RWPE2 (cell line): ENCODE measurements at regions not wholly inside any gene's neighbourhood (a gene's known extent, or its start where the extent isn't known, plus 50 kb on each side); places are given as distances from the start of the nearest gene placed in this dataset.

Experiments used
- ATAC-seq: fragments of 200-7000 bp; cut with Tn5 transposase; 3 replicates; pipeline ENCODE4 v1.9.1; 2021; ENCODE audit warnings: low read depth
- DNase-seq: peaks from one replicate; pipeline ENCODE4 v3.0.0-alpha.2; 2020; ENCODE audit warnings: low spot score
- H3K27ac ChIP-seq: fragments of 450-650 bp; 2 replicates; pipeline ENCODE4 v1.5.1; 2017; ENCODE audit warnings: mild to moderate bottlenecking; ENCODE audit not compliant: poor library complexity, severe bottlenecking
- H3K27me3 ChIP-seq: fragments of 250-450 bp; sonication (Bioruptor Pico); 2 replicates; pipeline ENCODE4 v1.5.1; 2021; ENCODE audit warnings: mild to moderate bottlenecking, moderate library complexity; ENCODE audit not compliant: insufficient read depth, poor library complexity, severe bottlenecking
- H3K36me3 ChIP-seq: fragments of 250-450 bp; sonication (Bioruptor Pico); 2 replicates; pipeline ENCODE4 v1.5.1; 2020; ENCODE audit warnings: low read depth, mild to moderate bottlenecking, moderate library complexity
- H3K4me1 ChIP-seq: fragments of 250-450 bp; sonication (Bioruptor Pico); 2 replicates; pipeline ENCODE4 v1.5.1; 2021; ENCODE audit warnings: mild to moderate bottlenecking, moderate library complexity; ENCODE audit not compliant: insufficient read depth, poor library complexity, severe bottlenecking
- H3K4me3 ChIP-seq: fragments of 250-450 bp; sonication (Bioruptor Pico); 2 replicates; pipeline ENCODE4 v1.5.1; 2021; ENCODE audit warnings: mild to moderate bottlenecking, moderate library complexity; ENCODE audit not compliant: severe bottlenecking
- H3K9me3 ChIP-seq: fragments of 250-450 bp; sonication (Bioruptor Pico); 2 replicates; pipeline ENCODE4 v1.5.1; 2021; ENCODE audit warnings: mild to moderate bottlenecking, moderate library complexity; ENCODE audit not compliant: severe bottlenecking
- CTCF ChIP-seq: fragments of 450-650 bp; IDR thresholded peaks from one replicate; pipeline ENCODE4 v1.5.1; 2017; ENCODE audit warnings: mild to moderate bottlenecking, moderate library complexity; ENCODE audit not compliant: poor library complexity, severe bottlenecking

- DNase-seq (no peak), ATAC-seq (peak; percentile 70)
- Histone ChIP-seq H3K27ac (no peak overlapping the region), H3K36me3 (no peaks in the 10 kb centered on the region), H3K4me1 (peaks cover 2% of the 10 kb centered on the region), H3K27me3 (no peaks in the 10 kb centered on the region), H3K4me3 (no peak overlapping the region), H3K9me3 (no peaks in the 10 kb centered on the region)
- no peak for TF ChIP-seq CTCF
These were observed 668.3 kb downstream of the DNAH5 start for GRCh38 chr5:13276156-13276555.

GRCh38 chr5:13263701-13264100, 680.8 kb downstream of the DNAH5 start:
- H3K27ac ChIP-seq: no peak overlapping the region
- TF ChIP-seq CTCF: no peak
- ATAC-seq (no peak), DNase-seq (no peak)
- H3K4me3 ChIP-seq: no peak overlapping the region
- no peaks in the 10 kb centered on the region for H3K4me1 ChIP-seq
- H3K9me3 ChIP-seq: no peaks in the 10 kb centered on the region
- H3K36me3 ChIP-seq: no peaks in the 10 kb centered on the region
- peaks cover 6% of the 10 kb centered on the region for H3K27me3 ChIP-seq

DNA sequence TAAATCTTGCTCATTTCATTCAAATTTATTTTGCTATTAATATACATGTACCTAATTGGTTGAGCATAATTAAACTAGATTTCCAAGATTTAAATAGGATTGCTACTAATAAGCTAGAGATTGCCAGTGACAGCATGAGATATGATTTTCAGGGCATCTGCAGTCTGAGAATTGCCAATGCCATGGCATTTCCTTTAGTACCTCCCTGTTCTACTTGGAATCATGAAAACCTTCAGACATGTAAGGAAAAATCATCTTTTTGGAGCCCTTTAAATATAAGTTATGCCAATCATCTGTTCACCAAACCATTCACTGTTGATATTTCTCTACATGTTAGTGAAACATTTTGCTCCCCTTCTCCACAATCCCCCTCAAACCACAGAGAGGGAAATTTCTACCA, 691.4 kb downstream of the DNAH5 start:
- DNase-seq (no peak), ATAC-seq (no peak)
- no peak overlapping the region for H3K27ac ChIP-seq
- no peaks in the 10 kb centered on the region for H3K27me3 ChIP-seq
- no peak overlapping the region for H3K4me3 ChIP-seq
- H3K4me1 ChIP-seq: peaks cover 6% of the 10 kb centered on the region
- TF ChIP-seq CTCF: no peak
- no peaks in the 10 kb centered on the region for H3K9me3 ChIP-seq
- H3K36me3 ChIP-seq: no peaks in the 10 kb centered on the region

GRCh38 chr5:13252699-13253098, 691.8 kb downstream of the DNAH5 start:
- Histone ChIP-seq H3K4me1 (peaks cover 6% of the 10 kb centered on the region), H3K4me3 (no peak overlapping the region), H3K27me3 (no peaks in the 10 kb centered on the region), H3K36me3 (no peaks in the 10 kb centered on the region), H3K9me3 (no peaks in the 10 kb centered on the region), H3K27ac (no peak overlapping the region)
- no peak for ATAC-seq
- no peak for DNase-seq
- no peak for TF ChIP-seq CTCF

DNA sequence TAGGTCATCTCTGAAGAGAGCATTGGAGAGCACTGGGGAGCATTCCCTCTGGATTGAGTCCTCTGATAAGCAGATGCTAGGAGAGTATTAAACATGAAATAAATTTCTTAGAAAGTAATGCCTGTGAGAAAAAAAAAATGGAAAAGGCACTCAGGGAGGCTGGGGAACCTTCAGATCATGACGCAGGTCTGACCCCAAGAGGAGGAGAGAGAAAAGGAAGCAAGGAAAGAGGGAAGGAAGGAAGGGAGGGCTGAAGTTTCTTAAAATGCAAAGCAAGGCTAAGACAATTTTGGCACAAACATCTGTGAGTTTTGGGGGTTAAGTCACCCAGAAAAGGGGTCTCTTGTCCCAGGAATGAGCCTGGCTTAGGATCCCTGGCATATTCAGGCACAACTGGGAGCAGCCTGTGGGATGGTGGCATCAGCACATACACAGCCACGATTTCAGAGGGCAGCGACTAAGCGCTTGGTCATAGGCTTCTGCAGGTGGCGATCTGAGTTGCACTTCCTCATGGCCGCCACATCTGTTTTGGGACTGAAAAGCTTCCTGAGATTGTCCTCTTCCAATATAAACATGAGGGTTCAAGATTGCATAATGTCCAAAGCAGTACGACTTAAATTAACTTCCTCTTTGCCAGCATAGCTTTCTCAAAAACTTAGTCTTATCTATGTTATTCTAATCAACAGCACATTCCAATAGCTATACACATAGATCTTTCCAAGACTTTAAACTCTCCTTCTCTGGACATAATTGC, 692.7 kb downstream of the DNAH5 start:
- no peak overlapping the region for H3K27ac ChIP-seq
- ATAC-seq (no peak), DNase-seq (no peak)
- H3K4me3 ChIP-seq: no peak overlapping the region
- no peak for TF ChIP-seq CTCF
- no peaks in the 10 kb centered on the region for H3K9me3 ChIP-seq
- H3K4me1 ChIP-seq: peaks cover 6% of the 10 kb centered on the region
- H3K36me3 ChIP-seq: no peaks in the 10 kb centered on the region
- no peaks in the 10 kb centered on the region for H3K27me3 ChIP-seq
